ENCODE measurements at regions not wholly inside any gene's neighbourhood (a gene's known extent, or its start where the extent isn't known, plus 50 kb on each side); places are given as distances from the start of the nearest gene placed in this dataset.
"Not testable (repeated sequence)": the region's sequence is repeated elsewhere in the genome, so short reads cannot be mapped to it uniquely, and the experiment has no call there.

DNA sequence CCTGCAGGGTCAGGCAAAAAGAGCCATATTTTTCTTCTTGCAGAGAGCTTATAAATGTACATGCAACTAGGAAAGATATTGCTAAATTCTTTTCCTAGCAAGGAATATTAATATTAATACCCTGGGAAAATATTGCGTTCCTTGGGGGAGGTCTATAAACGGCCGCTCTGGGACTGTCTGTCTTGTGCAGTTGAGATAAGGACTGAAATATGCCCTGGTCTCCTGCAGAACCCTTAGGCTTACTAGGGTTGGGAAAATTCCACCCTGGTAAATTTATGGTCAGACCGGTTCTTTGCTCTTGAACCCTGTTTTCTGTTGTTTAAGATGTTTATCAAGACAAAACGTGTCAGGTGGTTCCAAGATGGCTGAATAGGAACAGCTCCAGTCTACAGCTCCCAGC is 121.3 kb upstream of the CARMIL1 start:
- CTCF ChIA-PET: no interaction called here

DNA sequence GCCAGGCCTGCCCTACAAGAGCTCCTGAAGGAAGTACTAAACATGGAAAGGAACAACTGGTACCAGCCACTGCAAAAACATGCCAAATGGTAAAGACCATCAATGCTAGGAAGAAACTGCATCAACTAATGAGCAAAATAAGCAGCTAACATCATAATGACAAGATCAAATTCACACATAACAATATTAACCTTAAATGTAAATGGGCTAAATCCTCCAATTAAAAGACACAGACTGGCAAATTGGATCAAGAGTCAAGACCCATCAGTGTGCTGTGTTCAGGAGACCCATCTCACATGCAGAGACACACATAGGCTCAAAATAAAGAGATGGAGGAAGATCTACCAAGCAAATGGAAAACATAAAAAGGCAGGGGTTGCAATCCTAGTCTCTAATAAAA is 119.0 kb upstream of the CARMIL1 start:
- DNase-seq (ENCODE audit: extremely low spot score); POLR2A ChIA-PET; CTCF ChIA-PET: not testable (repeated sequence)

More for the DNA sequence above, 121.3 kb upstream of the CARMIL1 start:
- no peak for DNase-seq (ENCODE audit: extremely low spot score)
- POLR2A ChIA-PET: no interaction called here
- TF ChIP-seq L3MBTL2 (conservative IDR thresholded peaks at IDR 0.05): no peak
- TF ChIP-seq PKNOX1 (IDR thresholded peaks at IDR 0.05): no peak
- TF ChIP-seq ZNF384 (IDR thresholded peaks at IDR 0.05): no peak

- ChIA-PET POLR2A (no interaction called here), CTCF (interaction anchor here (0.7 kb wide), 1 partner anchor 27 kb away, joined by 3 read pairs; no protein-coding TSS in a partner anchor)
- no peak for TF ChIP-seq TARDBP (IDR thresholded peaks at IDR 0.05)
- TF ChIP-seq ELF4 (IDR thresholded peaks at IDR 0.05): no peak
- no peak for TF ChIP-seq NFRKB (IDR thresholded peaks at IDR 0.05)
- no peak for TF ChIP-seq CTBP1 (IDR thresholded peaks at IDR 0.05; ENCODE audit: borderline replicate concordance)
- no peak for TF ChIP-seq ZNF384 (IDR thresholded peaks at IDR 0.05)
- no peak for TF ChIP-seq LEF1 (IDR thresholded peaks at IDR 0.05; ENCODE audit: borderline replicate concordance)
- TF ChIP-seq SUZ12 (IDR thresholded peaks at IDR 0.05): no peak
- TF ChIP-seq BHLHE40 (IDR thresholded peaks at IDR 0.05; ENCODE audit: borderline replicate concordance): no peak
- no peak for TF ChIP-seq FOXA1 (IDR thresholded peaks at IDR 0.05)
- TF ChIP-seq PKNOX1 (IDR thresholded peaks at IDR 0.05): no peak
- no peak for TF ChIP-seq HDGF (IDR thresholded peaks at IDR 0.05; ENCODE audit: borderline replicate concordance)
- TF ChIP-seq SP1 (IDR thresholded peaks at IDR 0.05): no peak
- no peak for TF ChIP-seq ARNT (IDR thresholded peaks at IDR 0.05)
- no peak for TF ChIP-seq L3MBTL2 (conservative IDR thresholded peaks at IDR 0.05)
- TF ChIP-seq FOXK2 (IDR thresholded peaks at IDR 0.05): no peak
- no peak for TF ChIP-seq FOXM1 (IDR thresholded peaks at IDR 0.05; ENCODE audit: borderline replicate concordance)
- no peak for DNase-seq (ENCODE audit: extremely low spot score)
Observed at GRCh38 chr6:25165177-25165576, 114.0 kb upstream of the CARMIL1 start.

- ChIA-PET POLR2A (no interaction called here), CTCF (no interaction called here)
- no peak for DNase-seq (ENCODE audit: extremely low spot score)
Observed at GRCh38 chr6:25165800-25166199, 113.4 kb upstream of the CARMIL1 start.

DNA sequence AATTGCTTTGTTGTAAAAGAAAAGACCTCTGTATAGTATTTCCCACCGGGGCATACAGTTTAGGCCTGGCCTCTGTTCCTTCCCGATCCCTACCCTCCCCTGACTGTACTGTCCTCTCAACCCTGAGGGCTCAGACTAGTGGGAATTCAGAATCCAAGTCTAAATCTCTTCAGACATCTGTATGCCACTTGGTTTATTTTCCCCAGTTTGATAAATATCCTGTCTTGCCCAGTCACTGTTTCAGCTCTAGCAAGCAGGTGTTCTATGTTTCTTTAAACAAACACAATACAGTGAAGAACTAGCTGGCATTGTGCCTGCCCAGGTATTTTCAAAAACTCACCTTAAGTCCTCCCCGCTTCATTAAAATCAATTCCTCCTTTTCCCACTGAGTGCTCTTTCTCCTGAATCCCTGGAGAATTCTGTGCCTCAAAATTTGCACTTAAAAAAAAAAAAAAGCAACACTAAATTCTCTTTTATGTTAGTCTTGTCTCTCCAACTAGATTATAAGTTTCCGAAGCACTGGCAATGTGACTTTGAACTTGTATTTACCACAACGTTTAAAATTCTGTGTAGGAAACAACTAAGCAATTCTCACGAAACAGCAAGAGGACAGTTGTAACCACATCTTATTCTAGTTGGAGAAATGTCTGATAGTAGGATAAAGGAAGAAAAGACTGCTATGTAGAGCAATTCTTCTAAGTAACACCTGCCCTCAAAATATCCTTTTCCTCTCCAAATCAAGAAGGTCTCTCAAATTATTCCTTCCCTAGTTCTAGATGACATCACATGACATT is 112.0 kb upstream of the CARMIL1 start:
- DNase-seq (ENCODE audit: extremely low spot score): no peak
- ChIA-PET POLR2A (no interaction called here), CTCF (no interaction called here)
- TF ChIP-seq NFRKB (IDR thresholded peaks at IDR 0.05): no peak

More at GRCh38 chr6:25165800-25166199, 113.4 kb upstream of the CARMIL1 start:
- TF ChIP-seq L3MBTL2 (conservative IDR thresholded peaks at IDR 0.05) (no peak), HDGF (IDR thresholded peaks at IDR 0.05; ENCODE audit: borderline replicate concordance) (no peak), ELF4 (IDR thresholded peaks at IDR 0.05) (no peak), LEF1 (IDR thresholded peaks at IDR 0.05; ENCODE audit: borderline replicate concordance) (no peak), BHLHE40 (IDR thresholded peaks at IDR 0.05; ENCODE audit: borderline replicate concordance) (no peak), ZNF384 (IDR thresholded peaks at IDR 0.05) (no peak), SP1 (IDR thresholded peaks at IDR 0.05) (no peak), FOXM1 (IDR thresholded peaks at IDR 0.05; ENCODE audit: borderline replicate concordance) (no peak), NFRKB (IDR thresholded peaks at IDR 0.05) (no peak), PKNOX1 (IDR thresholded peaks at IDR 0.05) (no peak), SUZ12 (IDR thresholded peaks at IDR 0.05) (no peak), TARDBP (IDR thresholded peaks at IDR 0.05) (no peak), FOXK2 (IDR thresholded peaks at IDR 0.05) (no peak), FOXA1 (IDR thresholded peaks at IDR 0.05) (no peak)

GRCh38 chr6:25167961-25168360 is 111.2 kb upstream of the CARMIL1 start:
- no peak for TF ChIP-seq ARNT (IDR thresholded peaks at IDR 0.05)
- TF ChIP-seq SUZ12 (IDR thresholded peaks at IDR 0.05): no peak
- no peak for TF ChIP-seq FOXK2 (IDR thresholded peaks at IDR 0.05)
- TF ChIP-seq PKNOX1 (IDR thresholded peaks at IDR 0.05): no peak
- TF ChIP-seq ELF4 (IDR thresholded peaks at IDR 0.05): no peak
- no peak for TF ChIP-seq NFRKB (IDR thresholded peaks at IDR 0.05)
- no peak for TF ChIP-seq FOXM1 (IDR thresholded peaks at IDR 0.05; ENCODE audit: borderline replicate concordance)
- no peak for TF ChIP-seq TARDBP (IDR thresholded peaks at IDR 0.05)
- no peak for TF ChIP-seq SP1 (IDR thresholded peaks at IDR 0.05)
- no peak for TF ChIP-seq BHLHE40 (IDR thresholded peaks at IDR 0.05; ENCODE audit: borderline replicate concordance)
- no peak for TF ChIP-seq FOXA1 (IDR thresholded peaks at IDR 0.05)
- TF ChIP-seq LEF1 (IDR thresholded peaks at IDR 0.05; ENCODE audit: borderline replicate concordance): no peak
- POLR2A ChIA-PET: no interaction called here
- CTCF ChIA-PET: no interaction called here
- DNase-seq (ENCODE audit: extremely low spot score): no peak
